H9 (cell line): ENCODE measurements at regions not wholly inside any gene's neighbourhood (a gene's known extent, or its start where the extent isn't known, plus 50 kb on each side); places are given as distances from the start of the nearest gene placed in this dataset.

Source experiments
- DNase-seq: peaks from one replicate; pipeline ENCODE4 v3.0.0-alpha.2; 2017
- H2AFZ ChIP-seq: one replicate; pipeline ENCODE4 v1.6.1; 2013; ENCODE audit warnings: mild to moderate bottlenecking, low read length, control low read depth, moderate library complexity
- H2AK5ac ChIP-seq: 2 replicates; pipeline ENCODE4 v1.6.1; 2013; ENCODE audit warnings: low read length, control low read depth, mixed read lengths; ENCODE audit not compliant: insufficient read length
- H2BK120ac ChIP-seq: one replicate; pipeline ENCODE4 v1.6.1; 2013; ENCODE audit warnings: low read depth, mild to moderate bottlenecking, low read length, control low read depth, inconsistent platforms; ENCODE audit not compliant: poor library complexity, severe bottlenecking
- H2BK12ac ChIP-seq: 2 replicates; pipeline ENCODE4 v1.6.1; 2013; ENCODE audit warnings: low read length, control low read depth, mixed read lengths, low read depth; ENCODE audit not compliant: insufficient read length
- H2BK15ac ChIP-seq: 2 replicates; pipeline ENCODE4 v1.6.1; 2013; ENCODE audit warnings: low read depth, low read length, control low read depth
- H2BK20ac ChIP-seq: one replicate; pipeline ENCODE4 v1.6.1; 2013; ENCODE audit warnings: low read depth, mild to moderate bottlenecking, low read length, control low read depth, inconsistent platforms; ENCODE audit not compliant: poor library complexity, severe bottlenecking
- H2BK5ac ChIP-seq: 2 replicates; pipeline ENCODE4 v1.6.1; 2013; ENCODE audit warnings: low read length, control low read depth, mixed read lengths; ENCODE audit not compliant: insufficient read length
- H3K14ac ChIP-seq: 2 replicates; pipeline ENCODE4 v1.6.1; 2013; ENCODE audit warnings: low read length, control low read depth; ENCODE audit not compliant: insufficient read depth
- H3K18ac ChIP-seq: 2 replicates; pipeline ENCODE4 v1.6.1; 2013; ENCODE audit warnings: low read depth, mild to moderate bottlenecking, mixed read lengths, low read length, control low read depth; ENCODE audit not compliant: insufficient read length
- H3K23ac ChIP-seq: 2 replicates; pipeline ENCODE4 v1.6.1; 2013; ENCODE audit warnings: low read length, control low read depth, mixed read lengths, low read depth; ENCODE audit not compliant: insufficient read length
- H3K23me2 ChIP-seq: 2 replicates; pipeline ENCODE4 v1.6.1; 2013; ENCODE audit warnings: low read depth, mild to moderate bottlenecking, mixed read lengths, low read length, control low read depth; ENCODE audit not compliant: insufficient read length, poor library complexity, severe bottlenecking
- H3K27ac ChIP-seq: 2 replicates; pipeline ENCODE4 v1.5.1; 2013; ENCODE audit warnings: low read length, control low read depth, mixed read lengths, low read depth; ENCODE audit not compliant: insufficient read length
- H3K27me3 ChIP-seq: 2 replicates; pipeline ENCODE4 v1.6.1; 2013; ENCODE audit warnings: low read length, control low read depth, inconsistent platforms; ENCODE audit not compliant: insufficient read depth
- H3K4ac ChIP-seq: 2 replicates; pipeline ENCODE4 v1.6.1; 2013; ENCODE audit warnings: low read depth, mild to moderate bottlenecking, control low read depth, inconsistent platforms, low read length, moderate library complexity
- H3K4me1 ChIP-seq: 2 replicates; pipeline ENCODE4 v1.6.1; 2013; ENCODE audit warnings: low read length, control low read depth, inconsistent platforms; ENCODE audit not compliant: insufficient read depth
- H3K4me2 ChIP-seq: 2 replicates; pipeline ENCODE4 v1.6.1; 2013; ENCODE audit warnings: low read length, control low read depth, mixed read lengths; ENCODE audit not compliant: insufficient read length, insufficient read depth
- H3K56ac ChIP-seq: 2 replicates; pipeline ENCODE4 v1.6.1; 2013; ENCODE audit warnings: low read depth, mild to moderate bottlenecking, mixed read lengths, low read length, control low read depth; ENCODE audit not compliant: insufficient read length
- H3K79me1 ChIP-seq: 2 replicates; pipeline ENCODE4 v1.6.1; 2013; ENCODE audit warnings: low read depth, mild to moderate bottlenecking, moderate library complexity, low read length, control low read depth, inconsistent platforms; ENCODE audit not compliant: insufficient read depth, poor library complexity, severe bottlenecking
- H3K79me2 ChIP-seq: 2 replicates; pipeline ENCODE4 v1.6.1; 2013; ENCODE audit warnings: low read length, control low read depth, inconsistent platforms; ENCODE audit not compliant: insufficient read depth
- H3K9ac ChIP-seq: 2 replicates; pipeline ENCODE4 v1.6.1; 2013; ENCODE audit warnings: low read length, control low read depth, mixed read lengths; ENCODE audit not compliant: insufficient read length; ENCODE audit errors: extremely low read depth
- H3K9me3 ChIP-seq: one replicate; pipeline ENCODE4 v1.6.1; 2013; ENCODE audit warnings: low read depth, low read length, inconsistent platforms; ENCODE audit not compliant: control insufficient read depth
- H3T11ph ChIP-seq: one replicate; pipeline ENCODE4 v1.6.1; 2013; ENCODE audit warnings: mild to moderate bottlenecking, low read length, control low read depth, inconsistent platforms
- H4K20me1 ChIP-seq: one replicate; pipeline ENCODE4 v1.6.1; 2013; ENCODE audit not compliant: control insufficient read depth, insufficient read length, insufficient read depth
- H4K5ac ChIP-seq: 2 replicates; pipeline ENCODE4 v1.6.1; 2013; ENCODE audit warnings: low read depth, mild to moderate bottlenecking, mixed read lengths, low read length, control low read depth; ENCODE audit not compliant: insufficient read length
- H4K8ac ChIP-seq: replicated peaks from 2 replicates; pipeline ENCODE4 v1.6.1; 2013; ENCODE audit warnings: low read length, control low read depth, mixed read lengths, low read depth; ENCODE audit not compliant: insufficient read length
- H4K91ac ChIP-seq: 2 replicates; pipeline ENCODE4 v1.6.1; 2013; ENCODE audit warnings: low read depth, mild to moderate bottlenecking, moderate library complexity, mixed read lengths, low read length, control low read depth; ENCODE audit not compliant: insufficient read length
- H3K27ac Mint-ChIP-seq, 3 experiments: 2 replicates in 2 of 3; 3 replicates in 1 of 3; pipeline ENCODE4 v1.8.0; 2020 to 2021; ENCODE audit warnings: mixed read lengths in 3 of 3, mild to moderate bottlenecking in 1 of 3, moderate library complexity in 1 of 3
- H3K27me3 Mint-ChIP-seq: 2 replicates; pipeline ENCODE4 v1.8.0; 2021; ENCODE audit warnings: low read depth, mild to moderate bottlenecking, moderate library complexity, mixed read lengths
- H3K36me3 Mint-ChIP-seq, 3 experiments: 2 replicates in 2 of 3; 3 replicates in 1 of 3; pipeline ENCODE4 v1.8.0; 2020 to 2021; ENCODE audit warnings: low read depth in 3 of 3, mixed read lengths in 3 of 3; ENCODE audit not compliant: insufficient read depth in 1 of 3
- H3K4me1 Mint-ChIP-seq, 2 experiments: 2 replicates each; pipeline ENCODE4 v1.8.0; 2020; ENCODE audit warnings: mixed read lengths in 2 of 2
- H3K4me3 Mint-ChIP-seq, 2 experiments: 2 replicates in 1 of 2; 3 replicates in 1 of 2; pipeline ENCODE4 v1.8.0; 2020 to 2021; ENCODE audit warnings: mild to moderate bottlenecking in 2 of 2, mixed read lengths in 2 of 2, moderate library complexity in 1 of 2
- H3K9me3 Mint-ChIP-seq, 2 experiments: 2 replicates in 1 of 2; 3 replicates in 1 of 2; pipeline ENCODE4 v1.8.0; 2020; ENCODE audit warnings: mild to moderate bottlenecking in 2 of 2, mixed read lengths in 2 of 2, moderate library complexity in 1 of 2
- WGBS: extraction: QIAGEN DNeasy Blood & Tissue Kit; methylation state at CpG from one replicate; pipeline ENCODE4 v1.1.7; 2013; ENCODE audit warnings: missing lambda C conversion rate, low lambda C conversion rate, mixed read lengths; ENCODE audit not compliant: insufficient read length; ENCODE audit errors: extremely low coverage; 5-methylcytosine and 5-hydroxymethylcytosine counted together
- TF ChIP-seq, protein P1 (sequence below): fragments of 200-600 bp; sonication (generic); conservative IDR thresholded peaks from 3 replicates; pipeline ENCODE4 v1.8.0; 2021; ENCODE audit warnings: antibody characterized with exemption, mild to moderate bottlenecking

DNA sequence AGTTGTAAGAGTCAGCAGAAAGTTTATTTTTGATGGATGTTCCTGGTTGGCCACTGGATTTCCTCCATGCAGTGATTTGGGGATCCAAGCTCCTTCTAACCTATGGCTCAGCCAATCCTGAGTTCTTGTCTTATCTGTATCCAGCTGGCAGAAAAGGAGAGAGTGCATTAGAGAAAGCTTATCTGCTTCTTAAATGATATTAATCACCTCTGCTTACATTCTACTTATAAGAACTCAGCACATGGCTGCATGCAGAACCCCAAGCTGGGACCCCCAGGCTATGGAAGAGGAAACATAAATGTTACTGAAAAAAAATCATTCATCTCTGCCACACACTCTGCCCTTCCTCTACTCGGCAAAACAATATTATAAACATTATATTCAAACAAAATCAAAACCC is 739.8 kb upstream of the AUTS2 start:
- Histone ChIP-seq H4K91ac (no peak overlapping the region), H3K23ac (no peak overlapping the region), H3K9me3 (no peaks in the 10 kb centered on the region), H3K4me2 (no peak overlapping the region), H3K27me3 (no peaks in the 10 kb centered on the region), H2BK15ac (no peak overlapping the region), H3K79me2 (no peaks in the 10 kb centered on the region), H2AK5ac (no peak overlapping the region), H2AFZ (no peak overlapping the region), H2BK20ac (no peak overlapping the region), H2BK12ac (no peak overlapping the region), H3K14ac (no peak overlapping the region), H4K20me1 (no peaks in the 10 kb centered on the region), H4K8ac (no peak overlapping the region), H3K56ac (no peak overlapping the region), H3K18ac (no peak overlapping the region), H2BK120ac (no peak overlapping the region), H2BK5ac (no peak overlapping the region), H3K27ac (no peak overlapping the region), H3K4ac (no peak overlapping the region), H3K79me1 (no peaks in the 10 kb centered on the region), H3K9ac (no peak overlapping the region), H3K23me2 (no peaks in the 10 kb centered on the region), H4K5ac (no peak overlapping the region), H3T11ph (no peak overlapping the region), H3K4me1 (no peaks in the 10 kb centered on the region)
- H3K27ac Mint-ChIP-seq, result no peak overlapping the region
- H3K9me3 Mint-ChIP-seq, result no peaks in the 10 kb centered on the region
- H3K27me3 Mint-ChIP-seq, result no peaks in the 10 kb centered on the region; the same call in none of the 2 replicates
- H3K4me3 Mint-ChIP-seq, result no peak overlapping the region
- TF ChIP-seq, protein P1, sequence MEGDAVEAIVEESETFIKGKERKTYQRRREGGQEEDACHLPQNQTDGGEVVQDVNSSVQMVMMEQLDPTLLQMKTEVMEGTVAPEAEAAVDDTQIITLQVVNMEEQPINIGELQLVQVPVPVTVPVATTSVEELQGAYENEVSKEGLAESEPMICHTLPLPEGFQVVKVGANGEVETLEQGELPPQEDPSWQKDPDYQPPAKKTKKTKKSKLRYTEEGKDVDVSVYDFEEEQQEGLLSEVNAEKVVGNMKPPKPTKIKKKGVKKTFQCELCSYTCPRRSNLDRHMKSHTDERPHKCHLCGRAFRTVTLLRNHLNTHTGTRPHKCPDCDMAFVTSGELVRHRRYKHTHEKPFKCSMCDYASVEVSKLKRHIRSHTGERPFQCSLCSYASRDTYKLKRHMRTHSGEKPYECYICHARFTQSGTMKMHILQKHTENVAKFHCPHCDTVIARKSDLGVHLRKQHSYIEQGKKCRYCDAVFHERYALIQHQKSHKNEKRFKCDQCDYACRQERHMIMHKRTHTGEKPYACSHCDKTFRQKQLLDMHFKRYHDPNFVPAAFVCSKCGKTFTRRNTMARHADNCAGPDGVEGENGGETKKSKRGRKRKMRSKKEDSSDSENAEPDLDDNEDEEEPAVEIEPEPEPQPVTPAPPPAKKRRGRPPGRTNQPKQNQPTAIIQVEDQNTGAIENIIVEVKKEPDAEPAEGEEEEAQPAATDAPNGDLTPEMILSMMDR, result no peak
- no peak for DNase-seq
- H3K36me3 Mint-ChIP-seq, result no peaks in the 10 kb centered on the region
- WGBS, result no CpG with 5 or more reads among the region's 1 CpG
- peaks cover 2 to 4% of the 10 kb centered on the region in 2 experiments; a peak in 3 of 4 replicates for H3K4me1 Mint-ChIP-seq
